Uterus (tissue), 3 donors: ENCODE measurements at regions not wholly inside any gene's neighbourhood (a gene's known extent, or its start where the extent isn't known, plus 50 kb on each side); places are given as distances from the start of the nearest gene placed in this dataset.
"Not testable (repeated sequence)": the region's sequence is repeated elsewhere in the genome, so short reads cannot be mapped to it uniquely, and the experiment has no call there.

Experiments
- DNase-seq, 2 donors: peaks; one replicate each; pipeline ENCODE4 v3.0.0-alpha.2; 2019 to 2020
- H3K27ac ChIP-seq, 2 donors: fragments of 200-600 bp; sonication (generic); 1 replicate in 1 of 2; 2 replicates in 1 of 2; pipeline ENCODE4 v1.5.1; 2016 to 2018
- H3K27me3 ChIP-seq, 2 donors: fragments of 200-600 bp; sonication (generic); one replicate each; pipeline ENCODE4 v1.5.1; 2018 to 2019; ENCODE audit warnings: control low read depth in 1 of 2
- H3K36me3 ChIP-seq, 2 donors: fragments of 200-600 bp; sonication (generic); one replicate each; pipeline ENCODE4 v1.5.1; 2019; ENCODE audit warnings: control low read depth in 1 of 2
- H3K4me1 ChIP-seq, 2 donors: fragments of 200-600 bp; sonication (generic); one replicate each; pipeline ENCODE4 v1.5.1; 2018 to 2019; ENCODE audit warnings: control low read depth in 1 of 2
- H3K4me3 ChIP-seq, 2 donors: fragments of 200-600 bp; sonication (generic); 1 replicate in 1 of 2; 2 replicates in 1 of 2; pipeline ENCODE4 v1.5.1; 2018 to 2019; ENCODE audit warnings: mild to moderate bottlenecking in 1 of 2
- H3K9me3 ChIP-seq, 2 donors: fragments of 200-600 bp; sonication (generic); one replicate each; pipeline ENCODE4 v1.5.1; 2019; ENCODE audit warnings: control low read depth in 1 of 2
- POLR2A ChIP-seq, 2 donors: fragments of 450-650 bp; IDR thresholded peaks; one replicate each; pipeline ENCODE4 v1.6.1; 2016; ENCODE audit warnings: antibody characterized with exemption in 2 of 2, mild to moderate bottlenecking in 1 of 2, moderate library complexity in 1 of 2
- intact Hi-C: fragments of 100-400 bp; cut with DNase I; formaldehyde crosslinking; loops from one replicate; pipeline ENCODE4 v1.15.1; 2023; ENCODE audit warnings: low total_unique reads
- TF ChIP-seq, protein P1 (sequence below), 4 experiments: fragments of 200-600 bp in 2 of 4; fragments of 450-650 bp in 2 of 4; sonication (generic) in 2 of 4; IDR thresholded peaks; one replicate each; pipeline ENCODE4 v1.5.1; 2016 to 2019; ENCODE audit warnings: antibody characterized with exemption in 4 of 4, mild to moderate bottlenecking in 2 of 4, moderate library complexity in 1 of 4
- donor health status: DM: yes; HTN: yes; CAD: no.

DNA sequence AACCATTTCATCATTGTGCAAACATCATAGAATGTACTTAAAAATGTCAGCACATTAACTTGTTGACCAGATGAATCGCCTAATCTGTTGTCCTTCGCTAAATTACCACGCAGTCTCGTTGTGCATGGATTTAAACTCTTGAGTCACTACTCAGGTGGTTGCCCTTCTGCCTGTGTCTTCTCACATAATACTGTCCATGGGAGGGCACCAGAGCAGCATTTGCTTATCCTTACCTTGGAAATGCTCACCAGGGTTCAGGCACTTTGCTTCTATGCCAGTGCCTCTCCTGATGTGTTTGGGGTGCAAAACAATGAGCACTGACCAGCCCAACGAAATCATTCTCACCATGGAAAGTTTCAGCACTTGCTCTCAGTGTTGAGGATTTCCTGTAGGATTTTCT lies 559.9 kb downstream of the RWDD3 start:
- H3K36me3 ChIP-seq = no peaks in the 10 kb centered on the region

DNA sequence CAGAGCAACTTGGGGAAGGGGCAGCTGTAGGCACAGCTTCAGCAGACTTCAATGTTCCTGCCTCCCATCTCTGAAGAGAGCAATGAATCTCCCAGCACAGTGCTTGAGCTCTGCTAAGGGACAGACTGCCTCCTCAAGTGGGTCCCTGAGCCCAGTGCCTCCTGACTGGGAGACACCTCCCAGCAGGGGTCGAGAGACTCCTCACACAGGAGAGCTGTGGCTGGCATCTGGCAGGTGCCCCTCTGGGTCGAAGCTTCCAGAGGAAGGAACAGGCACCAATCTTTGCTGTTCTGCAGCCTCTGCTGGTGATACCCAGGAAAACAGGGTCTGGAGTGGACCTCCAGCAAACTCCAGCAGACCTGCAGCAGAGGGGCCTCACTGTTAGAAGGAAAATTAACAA lies 563.8 kb downstream of the RWDD3 start:
- H3K4me3 ChIP-seq, H3K4me1 ChIP-seq, intact Hi-C loops: not testable (repeated sequence)

More for the DNA sequence above, 559.9 kb downstream of the RWDD3 start:
- no peaks in the 10 kb centered on the region for H3K27me3 ChIP-seq
- TF ChIP-seq, protein P1, sequence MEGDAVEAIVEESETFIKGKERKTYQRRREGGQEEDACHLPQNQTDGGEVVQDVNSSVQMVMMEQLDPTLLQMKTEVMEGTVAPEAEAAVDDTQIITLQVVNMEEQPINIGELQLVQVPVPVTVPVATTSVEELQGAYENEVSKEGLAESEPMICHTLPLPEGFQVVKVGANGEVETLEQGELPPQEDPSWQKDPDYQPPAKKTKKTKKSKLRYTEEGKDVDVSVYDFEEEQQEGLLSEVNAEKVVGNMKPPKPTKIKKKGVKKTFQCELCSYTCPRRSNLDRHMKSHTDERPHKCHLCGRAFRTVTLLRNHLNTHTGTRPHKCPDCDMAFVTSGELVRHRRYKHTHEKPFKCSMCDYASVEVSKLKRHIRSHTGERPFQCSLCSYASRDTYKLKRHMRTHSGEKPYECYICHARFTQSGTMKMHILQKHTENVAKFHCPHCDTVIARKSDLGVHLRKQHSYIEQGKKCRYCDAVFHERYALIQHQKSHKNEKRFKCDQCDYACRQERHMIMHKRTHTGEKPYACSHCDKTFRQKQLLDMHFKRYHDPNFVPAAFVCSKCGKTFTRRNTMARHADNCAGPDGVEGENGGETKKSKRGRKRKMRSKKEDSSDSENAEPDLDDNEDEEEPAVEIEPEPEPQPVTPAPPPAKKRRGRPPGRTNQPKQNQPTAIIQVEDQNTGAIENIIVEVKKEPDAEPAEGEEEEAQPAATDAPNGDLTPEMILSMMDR (IDR thresholded peaks at IDR 0.05) = no peak
- TF ChIP-seq POLR2A (IDR thresholded peaks at IDR 0.05) = no peak
- intact Hi-C loops = no loop called here
- no peak overlapping the region for H3K4me3 ChIP-seq
- no peak for DNase-seq
- H3K4me1 ChIP-seq = no peaks in the 10 kb centered on the region
- H3K27ac ChIP-seq = no peak overlapping the region
- H3K9me3 ChIP-seq = no peaks in the 10 kb centered on the region

DNA sequence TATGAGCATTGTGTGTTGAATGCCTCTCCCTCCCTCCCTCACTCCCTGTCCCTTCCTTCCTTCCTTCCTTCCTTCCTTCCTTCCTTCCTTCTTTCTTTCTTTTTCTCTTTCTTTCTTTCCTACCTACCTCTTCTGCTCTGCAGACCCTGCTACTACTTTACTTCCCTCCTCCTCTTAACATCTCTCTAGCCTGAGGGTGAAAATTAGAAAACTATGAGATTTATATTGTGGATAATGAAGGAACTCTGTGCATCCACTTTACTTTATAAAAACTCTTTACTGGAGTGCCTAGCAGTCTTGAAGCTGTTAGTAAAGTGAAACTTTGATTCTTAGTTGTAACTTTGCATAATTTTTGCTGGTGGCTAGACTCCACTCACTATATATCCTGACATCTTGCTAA lies 572.2 kb downstream of the RWDD3 start:
- intact Hi-C loops = no loop called here
- no peak for TF ChIP-seq POLR2A (IDR thresholded peaks at IDR 0.05)
- TF ChIP-seq, protein P1 (IDR thresholded peaks at IDR 0.05) = no peak

More for the DNA sequence above, 563.8 kb downstream of the RWDD3 start:
- not testable (repeated sequence) for H3K9me3 ChIP-seq, H3K27ac ChIP-seq, DNase-seq, H3K27me3 ChIP-seq, H3K36me3 ChIP-seq

DNA sequence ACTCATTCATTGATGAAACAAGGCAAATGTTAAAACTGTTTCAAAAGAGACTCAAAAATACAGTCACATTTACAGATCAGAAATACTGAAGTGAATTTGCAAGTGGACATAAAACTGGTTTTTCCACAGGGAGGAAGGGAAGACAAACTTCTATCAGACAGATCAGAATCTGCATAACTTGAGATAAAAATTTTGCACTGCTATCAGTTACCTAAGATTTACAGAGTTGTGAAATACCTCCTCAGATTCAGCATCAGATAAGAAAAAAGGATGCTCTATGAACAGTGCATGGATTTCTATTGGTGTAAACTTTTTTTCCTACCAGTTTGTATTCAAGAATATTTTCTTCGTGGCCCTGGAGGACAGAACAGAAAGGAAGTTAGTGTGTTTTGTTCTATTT lies 575.4 kb downstream of the RWDD3 start:
- TF ChIP-seq, protein P1 (IDR thresholded peaks at IDR 0.05) = no peak
- no peak for TF ChIP-seq POLR2A (IDR thresholded peaks at IDR 0.05)
- no peaks in the 10 kb centered on the region for H3K4me1 ChIP-seq
- DNase-seq = no peak
- H3K9me3 ChIP-seq = no peaks in the 10 kb centered on the region
- H3K36me3 ChIP-seq = no peaks in the 10 kb centered on the region
- H3K27me3 ChIP-seq = no peaks in the 10 kb centered on the region
- no peak overlapping the region for H3K27ac ChIP-seq
- no peak overlapping the region for H3K4me3 ChIP-seq
- intact Hi-C loops = no loop called here

More for the DNA sequence above, 572.2 kb downstream of the RWDD3 start:
- Histone ChIP-seq H3K27me3 (no peaks in the 10 kb centered on the region), H3K4me3 (no peak overlapping the region), H3K9me3 (no peaks in the 10 kb centered on the region), H3K36me3 (no peaks in the 10 kb centered on the region), H3K4me1 (no peaks in the 10 kb centered on the region), H3K27ac (no peak overlapping the region)
- DNase-seq = no peak

DNA sequence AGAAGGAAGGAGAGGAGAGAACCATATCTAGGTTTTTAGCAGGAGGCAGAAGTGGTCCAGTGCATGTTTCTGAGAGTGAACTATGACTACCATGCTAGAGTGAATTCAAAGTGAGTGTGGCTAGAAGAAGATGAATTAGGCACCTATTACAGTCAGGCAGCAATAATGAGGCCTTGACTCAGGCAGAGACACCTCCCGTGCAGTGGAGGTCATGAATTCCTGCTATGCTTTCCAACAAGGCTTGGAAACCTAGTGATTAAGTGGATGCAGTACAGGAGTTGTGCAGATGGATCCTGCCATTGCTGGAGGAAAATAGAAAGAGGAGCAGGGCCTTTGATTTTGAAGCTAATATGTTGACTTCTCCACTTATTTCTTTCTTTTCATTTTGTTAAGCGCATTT lies 581.5 kb downstream of the RWDD3 start:
- Histone ChIP-seq H3K27me3 (no peaks in the 10 kb centered on the region), H3K27ac (no peak overlapping the region), H3K4me3 (no peak overlapping the region), H3K4me1 (no peaks in the 10 kb centered on the region), H3K9me3 (no peaks in the 10 kb centered on the region), H3K36me3 (no peaks in the 10 kb centered on the region)
- no peak for DNase-seq
- TF ChIP-seq, protein P1 (IDR thresholded peaks at IDR 0.05) = no peak
- no peak for TF ChIP-seq POLR2A (IDR thresholded peaks at IDR 0.05)
- intact Hi-C loops = no loop called here

DNA sequence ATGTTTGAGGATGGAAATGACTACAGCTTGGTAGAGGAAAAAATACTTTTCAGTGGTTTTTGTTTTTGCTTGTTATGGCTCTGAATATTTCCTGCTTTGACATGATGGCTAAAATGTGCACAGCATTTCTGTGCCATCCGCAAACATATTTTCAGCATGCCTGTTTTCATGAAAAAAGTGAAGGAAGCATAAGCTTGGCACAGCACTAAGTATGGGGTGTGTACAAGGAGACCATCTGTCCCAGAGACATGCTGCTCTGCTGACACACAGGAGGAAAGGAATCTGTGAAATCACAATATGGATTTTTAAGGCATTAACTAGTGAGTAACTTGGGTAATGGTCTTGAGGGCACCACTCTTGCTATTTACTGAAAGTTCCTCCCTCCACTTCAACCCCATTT lies 595.5 kb downstream of the RWDD3 start:
- Histone ChIP-seq H3K4me1 (no peaks in the 10 kb centered on the region), H3K4me3 (no peak overlapping the region), H3K27ac (no peak overlapping the region), H3K27me3 (no peaks in the 10 kb centered on the region), H3K36me3 (no peaks in the 10 kb centered on the region), H3K9me3 (no peaks in the 10 kb centered on the region)
- TF ChIP-seq, protein P1 (IDR thresholded peaks at IDR 0.05) = no peak
- TF ChIP-seq POLR2A (IDR thresholded peaks at IDR 0.05) = no peak
- intact Hi-C loops = no loop called here
- no peak for DNase-seq
